Transverse colon (tissue), 4 donors: ENCODE measurements at regions not wholly inside any gene's neighbourhood (a gene's known extent, or its start where the extent isn't known, plus 50 kb on each side); places are given as distances from the start of the nearest gene placed in this dataset.

Experiments
- DNase-seq: peaks from one replicate; pipeline ENCODE4 v3.0.0-alpha.2; 2019
- H3K27ac ChIP-seq, 4 donors: fragments of 200-600 bp; sonication (generic); 2 replicates each; pipeline ENCODE4 v1.5.1; 2016 to 2018; ENCODE audit warnings: inconsistent platforms in 4 of 4
- H3K27me3 ChIP-seq: fragments of 200-600 bp; sonication (generic); 2 replicates; pipeline ENCODE4 v1.5.1; 2017; ENCODE audit warnings: inconsistent platforms
- H3K36me3 ChIP-seq, 4 donors: fragments of 200-600 bp; sonication (generic); 2 replicates each; pipeline ENCODE4 v1.5.1; 2017 to 2019; ENCODE audit warnings: inconsistent platforms in 4 of 4
- H3K4me1 ChIP-seq, 4 donors: fragments of 200-600 bp; sonication (generic); 2 replicates each; pipeline ENCODE4 v1.5.1; 2017 to 2020; ENCODE audit warnings: inconsistent platforms in 4 of 4
- H3K4me3 ChIP-seq, 4 donors: fragments of 200-600 bp; sonication (generic); 1 replicate in 1 of 4; 2 replicates in 3 of 4; pipeline versions ENCODE4 v1.5.1 to v1.6.1; 2017 to 2019; ENCODE audit warnings: inconsistent platforms in 4 of 4
- H3K9me3 ChIP-seq, 2 donors: fragments of 200-600 bp; sonication (generic); 2 replicates each; pipeline ENCODE4 v1.5.1; 2017 to 2019; ENCODE audit warnings: inconsistent platforms in 2 of 2
- EP300 ChIP-seq: sonication (generic); formaldehyde crosslinking; IDR thresholded peaks from one replicate; pipeline ENCODE4 v1.6.1; 2017; ENCODE audit warnings: antibody characterized with exemption, low read depth
- POLR2A ChIP-seq: fragments of 450-650 bp; IDR thresholded peaks from one replicate; pipeline ENCODE4 v1.6.1; 2016; ENCODE audit warnings: antibody characterized with exemption, mild to moderate bottlenecking, moderate library complexity
- POLR2AphosphoS5 ChIP-seq, 3 donors: sonication (generic); formaldehyde crosslinking; IDR thresholded peaks; one replicate each; pipeline ENCODE4 v1.6.1; 2016; ENCODE audit warnings: antibody characterized with exemption in 3 of 3
- WGBS, 2 donors: methylation state at CpG; one replicate each; pipeline ENCODE4 v1.1.5; 2018; ENCODE audit warnings: low coverage in 1 of 2; 5-methylcytosine and 5-hydroxymethylcytosine counted together
- in situ Hi-C, 4 donors: fragments of 200-750 bp; cut with MboI; loops; one replicate each; pipeline versions ENCODE4 v1.15.0 to v1.15.1; 2017; ENCODE audit warnings: low sequenced_read_pairs in 3 of 4, low pct_ligation_motif_present in 1 of 4, low pct_unique_long_range_greater_than_20kb in 1 of 4
- intact Hi-C: fragments of 100-400 bp; cut with DNase I; formaldehyde crosslinking; loops from one replicate; pipeline ENCODE4 v1.15.1; 2023; ENCODE audit warnings: low total_unique reads
- TF ChIP-seq, protein P1 (sequence below), 5 experiments: fragments of 200-600 bp in 3 of 5; fragments of 450-650 bp in 2 of 5; sonication (generic) in 3 of 5; IDR thresholded peaks; 1 replicate in 2 of 5; 2 replicates in 3 of 5; pipeline ENCODE4 v1.5.1; 2016 to 2017; ENCODE audit warnings: antibody characterized with exemption in 5 of 5, inconsistent platforms in 3 of 5, mild to moderate bottlenecking in 2 of 5, moderate library complexity in 1 of 5

DNA sequence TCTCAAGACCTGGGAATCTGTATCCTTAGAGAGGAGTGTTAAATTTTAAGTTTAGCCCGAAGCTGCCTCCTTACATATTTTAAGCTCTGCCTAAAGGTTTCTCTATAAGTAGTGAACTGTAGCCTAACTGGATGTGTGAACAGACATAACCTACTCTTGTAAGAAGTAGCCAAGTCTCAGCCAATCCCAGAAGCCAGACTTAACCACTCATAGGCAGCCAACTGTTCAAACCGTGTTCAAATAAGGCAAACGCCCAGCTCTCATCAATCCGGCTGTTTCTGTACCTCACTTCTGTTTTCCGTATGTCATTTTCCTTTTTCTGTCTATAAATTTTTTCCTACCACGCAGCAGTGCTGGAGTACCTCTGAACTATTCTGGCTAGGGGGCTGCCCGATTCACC lies 58.7 kb upstream of the HRH2 start:
- WGBS, 2 donors = 69 to 73% methylated on average over 7 of the region's 7 CpGs
- TF ChIP-seq POLR2AphosphoS5 (IDR thresholded peaks at IDR 0.05) (no peak), EP300 (no peak), POLR2A (no peak)
- TF ChIP-seq, protein P1, sequence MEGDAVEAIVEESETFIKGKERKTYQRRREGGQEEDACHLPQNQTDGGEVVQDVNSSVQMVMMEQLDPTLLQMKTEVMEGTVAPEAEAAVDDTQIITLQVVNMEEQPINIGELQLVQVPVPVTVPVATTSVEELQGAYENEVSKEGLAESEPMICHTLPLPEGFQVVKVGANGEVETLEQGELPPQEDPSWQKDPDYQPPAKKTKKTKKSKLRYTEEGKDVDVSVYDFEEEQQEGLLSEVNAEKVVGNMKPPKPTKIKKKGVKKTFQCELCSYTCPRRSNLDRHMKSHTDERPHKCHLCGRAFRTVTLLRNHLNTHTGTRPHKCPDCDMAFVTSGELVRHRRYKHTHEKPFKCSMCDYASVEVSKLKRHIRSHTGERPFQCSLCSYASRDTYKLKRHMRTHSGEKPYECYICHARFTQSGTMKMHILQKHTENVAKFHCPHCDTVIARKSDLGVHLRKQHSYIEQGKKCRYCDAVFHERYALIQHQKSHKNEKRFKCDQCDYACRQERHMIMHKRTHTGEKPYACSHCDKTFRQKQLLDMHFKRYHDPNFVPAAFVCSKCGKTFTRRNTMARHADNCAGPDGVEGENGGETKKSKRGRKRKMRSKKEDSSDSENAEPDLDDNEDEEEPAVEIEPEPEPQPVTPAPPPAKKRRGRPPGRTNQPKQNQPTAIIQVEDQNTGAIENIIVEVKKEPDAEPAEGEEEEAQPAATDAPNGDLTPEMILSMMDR (IDR thresholded peaks at IDR 0.05) = no peak
- intact Hi-C loops = no loop called here
- Histone ChIP-seq H3K4me1 (no peaks in the 10 kb centered on the region), H3K4me3 (no peak overlapping the region), H3K27me3 (peaks cover 6% of the 10 kb centered on the region), H3K9me3 (no peaks in the 10 kb centered on the region), H3K27ac (no peak overlapping the region), H3K36me3 (no peaks in the 10 kb centered on the region)
- in situ Hi-C loops = no loop called here
- DNase-seq = no peak

DNA sequence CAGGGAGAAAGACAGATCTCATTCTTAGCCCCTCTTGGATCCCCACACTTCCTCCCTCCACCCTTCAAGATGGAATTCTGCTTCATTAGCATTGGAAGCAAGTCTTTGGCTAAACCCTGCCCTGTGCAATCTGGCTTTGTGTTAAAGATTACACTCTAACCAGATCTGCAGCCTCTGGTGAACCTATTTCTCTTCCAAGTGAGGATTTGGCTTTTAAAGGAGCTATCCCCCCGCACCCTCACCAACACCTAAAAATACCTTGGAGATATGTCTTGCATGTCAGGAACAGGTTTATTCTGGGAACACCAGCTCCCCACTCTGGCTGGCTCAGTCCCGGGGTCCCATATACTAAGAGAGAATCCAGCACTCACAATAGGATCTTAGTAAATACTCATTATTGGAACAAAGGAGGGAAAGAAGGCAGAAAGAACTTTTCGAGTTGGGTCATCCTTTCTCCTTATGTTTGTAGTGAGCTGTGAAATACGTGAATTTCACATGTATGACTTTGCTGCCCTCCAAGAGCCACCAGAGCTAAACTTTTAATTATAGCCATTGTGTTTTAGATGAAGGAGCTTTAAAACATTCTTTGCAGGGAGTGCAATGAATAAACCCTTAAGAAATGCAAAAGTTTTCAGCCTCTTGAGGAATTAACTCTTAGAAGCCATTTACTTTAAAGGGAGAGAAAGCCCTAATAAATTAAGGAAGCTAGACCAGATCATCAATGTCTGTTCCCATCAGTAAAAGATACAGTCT lies 53.7 kb upstream of the HRH2 start:
- intact Hi-C loops = no loop called here
- Histone ChIP-seq H3K4me3 (no peak overlapping the region), H3K9me3 (no peaks in the 10 kb centered on the region), H3K4me1 (no peaks in the 10 kb centered on the region), H3K27me3 (peaks cover 6% of the 10 kb centered on the region), H3K36me3 (no peaks in the 10 kb centered on the region), H3K27ac (no peak overlapping the region)
- TF ChIP-seq EP300 = no peak
- TF ChIP-seq POLR2AphosphoS5 (IDR thresholded peaks at IDR 0.05) = no peak
- TF ChIP-seq, protein P1 (IDR thresholded peaks at IDR 0.05) = no peak
- TF ChIP-seq POLR2A = no peak
- WGBS, 2 donors = 33 to 40% methylated on average over 3 to 4 of the region's 4 CpGs
- no peak for DNase-seq
- in situ Hi-C loops = no loop called here

DNA sequence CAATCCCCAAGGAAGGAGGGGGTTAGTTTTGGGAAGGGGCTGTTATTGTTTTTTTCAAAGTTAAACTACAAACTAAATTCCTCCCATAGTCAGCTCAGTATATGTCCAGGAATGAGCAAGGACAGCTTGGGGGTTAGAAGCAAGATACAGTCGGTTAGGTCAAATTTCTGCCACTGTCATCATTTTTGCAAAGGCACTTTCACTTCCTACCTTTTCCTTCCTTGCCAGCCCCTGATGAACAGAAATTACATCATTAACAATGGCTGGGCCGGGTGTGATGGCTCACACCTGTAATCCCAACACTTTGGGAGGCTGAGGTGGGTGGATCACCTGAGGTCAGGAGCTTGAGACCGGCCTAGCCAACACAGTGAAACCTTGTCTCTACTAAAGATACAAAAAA lies 51.5 kb upstream of the HRH2 start:
- in situ Hi-C loops = no loop called here
- 71% methylated on average over 3 of the region's 3 CpGs; no CpG with 5 or more reads in 1 of the 2 donors for WGBS, 2 donors

More for the DNA sequence above, 51.5 kb upstream of the HRH2 start:
- no peak overlapping the region for H3K4me3 ChIP-seq
- DNase-seq = no peak
- peaks cover 6% of the 10 kb centered on the region for H3K27me3 ChIP-seq
- no peak overlapping the region for H3K27ac ChIP-seq
- TF ChIP-seq POLR2AphosphoS5 (IDR thresholded peaks at IDR 0.05) = no peak
- TF ChIP-seq, protein P1 (IDR thresholded peaks at IDR 0.05) = no peak
- TF ChIP-seq EP300 = no peak
- TF ChIP-seq POLR2A = no peak
- no peaks in the 10 kb centered on the region for H3K36me3 ChIP-seq
- H3K4me1 ChIP-seq = no peaks in the 10 kb centered on the region
- no peaks in the 10 kb centered on the region for H3K9me3 ChIP-seq
- intact Hi-C loops = no loop called here
